NT2/D1 (cell line): ENCODE measurements at regions not wholly inside any gene's neighbourhood (a gene's known extent, or its start where the extent isn't known, plus 50 kb on each side); places are given as distances from the start of the nearest gene placed in this dataset.

Experiments
- SUZ12 ChIP-seq: IDR thresholded peaks from 2 replicates; pipeline ENCODE4 v1.6.1; 2011; ENCODE audit not compliant: insufficient read length, insufficient read depth; ENCODE audit errors: extremely low read depth
- YY1 ChIP-seq: IDR thresholded peaks from 2 replicates; pipeline ENCODE4 v1.6.1; 2011; ENCODE audit not compliant: insufficient read length, insufficient read depth
- ZNF274 ChIP-seq: IDR thresholded peaks from 2 replicates; pipeline ENCODE4 v1.6.1; 2011; ENCODE audit warnings: mild to moderate bottlenecking, low read depth, low read length

GRCh38 chr5:174903172-174903732 is 178.9 kb downstream of the MSX2 start:
- TF ChIP-seq SUZ12 (no peak), ZNF274 (no peak), YY1 (no peak)
